OCI-LY1 (cell line): ENCODE measurements at regions not wholly inside any gene's neighbourhood (a gene's known extent, or its start where the extent isn't known, plus 50 kb on each side); places are given as distances from the start of the nearest gene placed in this dataset.

Source experiments
- CTCF ChIP-seq: fragments of 200-600 bp; sonication (generic), shearing (Covaris generic); IDR thresholded peaks from 2 replicates; pipeline ENCODE4 v1.5.1; 2017; ENCODE audit warnings: mild to moderate bottlenecking, antibody characterized with exemption, low read length, moderate library complexity, mixed read lengths
- EZH2 ChIP-seq: fragments of 200-600 bp; sonication (generic), shearing (Covaris generic); IDR thresholded peaks from 2 replicates; pipeline ENCODE4 v1.8.0; 2017; ENCODE audit warnings: borderline replicate concordance, mixed run types, mild to moderate bottlenecking, antibody characterized with exemption, low read length, moderate library complexity, mixed read lengths

GRCh38 chr13:111029957-111030609 lies 85.0 kb upstream of the ARHGEF7 start:
- TF ChIP-seq CTCF (no peak), EZH2 (no peak)
